NOMO-1 (cell line): ENCODE measurements at regions not wholly inside any gene's neighbourhood (a gene's known extent, or its start where the extent isn't known, plus 50 kb on each side); places are given as distances from the start of the nearest gene placed in this dataset.
"Not testable (repeated sequence)": the region's sequence is repeated elsewhere in the genome, so short reads cannot be mapped to it uniquely, and the experiment has no call there.

Experiments used
- DNase-seq, 2 experiments: peaks; one replicate each; lab custom pipeline; 2025; ENCODE audit not compliant: unreplicated experiment in 2 of 2; lab: John Stamatoyannopoulos, UW

- DNase-seq: no peak
Measured at GRCh38 chr4:187799735-187800134, 195.8 kb upstream of the ZFP42 start.

- DNase-seq: no peak
Measured at GRCh38 chr4:187811591-187811990, 184.0 kb upstream of the ZFP42 start.

DNA sequence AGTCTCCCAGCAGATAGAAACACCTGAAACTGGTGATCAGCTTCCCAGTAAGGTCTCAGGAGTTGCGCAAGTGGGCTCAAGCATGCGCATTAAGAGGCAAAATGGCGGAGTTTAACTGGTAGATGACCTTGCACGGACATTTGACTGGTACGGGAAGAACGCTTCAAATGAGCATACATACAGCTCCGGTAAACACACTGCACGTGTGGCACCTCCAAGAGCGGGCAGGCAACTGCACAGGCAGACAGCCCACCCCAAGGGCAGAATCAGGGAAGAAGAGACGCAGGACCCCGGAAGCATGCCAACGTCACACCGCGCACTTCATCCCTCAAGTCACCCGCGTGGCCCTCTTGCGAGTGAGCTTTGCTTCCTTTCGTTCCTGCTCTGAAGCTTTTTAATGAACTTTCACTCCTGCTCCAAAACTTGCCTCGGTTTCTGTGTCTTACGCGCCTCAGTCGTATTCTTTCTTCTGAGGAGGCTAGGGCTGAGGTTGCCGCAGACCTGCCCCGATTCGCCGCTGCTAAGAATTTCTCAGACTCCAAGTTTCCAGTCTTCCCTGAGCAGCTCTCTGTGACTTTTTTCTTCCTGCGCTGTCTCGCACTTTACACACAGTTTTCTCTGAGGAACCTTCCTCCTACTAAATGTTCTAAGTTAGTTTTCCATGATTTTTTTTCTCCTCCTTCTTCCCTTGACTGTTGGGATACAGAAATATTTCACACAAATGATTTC, 180.7 kb upstream of the ZFP42 start:
- DNase-seq: no peak

DNA sequence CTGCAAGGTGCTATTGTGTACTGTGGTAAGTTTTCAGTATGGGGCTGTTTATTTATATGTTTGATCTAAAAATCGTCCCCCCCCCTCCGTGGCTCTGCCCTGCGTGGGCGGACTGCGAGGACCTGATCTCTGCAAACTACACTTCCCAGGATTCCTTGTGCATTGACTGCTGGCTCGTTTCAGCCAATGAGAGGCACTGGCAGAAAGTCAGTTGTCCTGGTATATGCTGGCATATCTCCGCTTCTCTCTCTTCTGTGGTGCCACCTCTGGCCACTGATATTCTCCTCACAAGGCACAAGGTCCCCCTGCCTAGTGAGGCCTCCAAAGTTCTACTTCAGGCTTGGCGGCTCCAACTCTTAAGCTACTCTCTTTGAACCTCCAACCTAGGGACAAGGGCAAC, 168.8 kb upstream of the ZFP42 start:
- no peak for DNase-seq

- DNase-seq: no peak
Measured at GRCh38 chr4:187827631-187828030, 167.9 kb upstream of the ZFP42 start.

- DNase-seq: no peak
Measured at GRCh38 chr4:187839765-187840164, 155.8 kb upstream of the ZFP42 start.

- no peak for DNase-seq
Measured at GRCh38 chr4:187840814-187841213, 154.8 kb upstream of the ZFP42 start.

DNA sequence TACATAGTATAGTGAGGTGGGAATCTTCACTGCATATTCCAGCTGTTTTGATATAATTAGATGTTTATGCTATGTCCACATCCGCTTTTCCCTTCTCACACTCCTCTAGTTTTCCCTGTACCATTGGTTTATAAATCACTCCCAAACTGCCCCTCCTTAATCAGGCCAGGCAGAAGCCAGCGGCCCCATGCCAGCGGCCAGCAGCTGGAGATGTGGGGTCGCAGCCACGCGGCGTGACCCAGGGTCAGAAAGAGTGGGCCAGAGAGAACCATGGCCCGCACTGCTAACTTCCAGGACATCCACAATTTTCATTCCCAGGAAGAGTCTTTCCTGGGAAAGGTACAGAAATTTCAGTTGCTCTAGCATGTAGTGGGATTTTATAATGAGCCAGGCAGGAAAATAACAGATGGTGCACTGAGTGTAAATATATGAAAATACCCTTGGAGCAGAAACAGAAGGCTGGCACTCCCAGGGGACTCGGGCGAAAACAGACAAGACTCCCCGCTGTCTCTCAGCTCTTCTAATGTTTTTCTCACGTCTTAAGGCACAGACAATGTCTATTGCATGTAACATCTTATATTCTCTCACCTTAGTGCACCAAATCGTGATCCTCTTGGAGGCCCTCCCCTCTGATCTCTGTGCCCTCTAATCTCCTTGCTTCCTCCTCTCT, 145.9 kb upstream of the ZFP42 start:
- DNase-seq: no peak

DNA sequence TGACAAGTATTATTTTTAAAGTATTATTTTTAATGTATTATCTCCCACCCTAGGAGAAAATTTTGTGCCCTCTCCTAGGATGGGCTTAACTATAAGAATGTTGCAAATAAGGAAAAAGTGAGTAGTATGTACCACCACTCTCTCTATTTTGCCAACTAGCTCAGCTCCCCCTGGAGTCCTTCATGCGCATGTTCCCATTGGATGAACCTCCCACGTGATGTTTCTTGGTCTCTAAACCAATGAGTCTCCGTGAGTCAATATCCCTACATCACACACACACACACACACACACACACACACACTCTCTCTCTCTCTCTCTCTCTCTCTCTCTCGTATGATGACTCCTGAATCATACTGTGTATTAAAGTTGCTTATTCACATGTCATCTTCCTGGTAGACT, 129.7 kb upstream of the ZFP42 start:
- DNase-seq: no peak

DNA sequence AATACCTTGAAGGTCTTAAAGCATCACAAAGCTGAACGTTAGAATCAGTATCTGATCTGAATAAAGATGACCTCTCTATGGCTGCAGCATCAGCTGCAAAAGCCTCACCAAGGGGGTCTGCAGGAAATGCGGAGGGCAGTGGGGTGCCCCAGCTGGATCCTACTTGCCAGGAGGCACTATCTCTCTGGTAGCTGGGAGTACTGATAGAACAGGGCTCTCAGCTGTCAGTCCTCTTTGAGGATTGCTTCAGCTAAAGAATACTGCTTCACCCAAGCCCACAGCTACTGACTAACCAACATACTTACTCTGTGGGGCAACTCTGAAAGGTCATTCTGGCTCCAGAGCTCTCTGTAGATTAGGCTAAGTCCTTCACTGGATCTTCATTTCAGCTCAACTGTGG, 112.5 kb upstream of the ZFP42 start:
- no peak for DNase-seq

DNA sequence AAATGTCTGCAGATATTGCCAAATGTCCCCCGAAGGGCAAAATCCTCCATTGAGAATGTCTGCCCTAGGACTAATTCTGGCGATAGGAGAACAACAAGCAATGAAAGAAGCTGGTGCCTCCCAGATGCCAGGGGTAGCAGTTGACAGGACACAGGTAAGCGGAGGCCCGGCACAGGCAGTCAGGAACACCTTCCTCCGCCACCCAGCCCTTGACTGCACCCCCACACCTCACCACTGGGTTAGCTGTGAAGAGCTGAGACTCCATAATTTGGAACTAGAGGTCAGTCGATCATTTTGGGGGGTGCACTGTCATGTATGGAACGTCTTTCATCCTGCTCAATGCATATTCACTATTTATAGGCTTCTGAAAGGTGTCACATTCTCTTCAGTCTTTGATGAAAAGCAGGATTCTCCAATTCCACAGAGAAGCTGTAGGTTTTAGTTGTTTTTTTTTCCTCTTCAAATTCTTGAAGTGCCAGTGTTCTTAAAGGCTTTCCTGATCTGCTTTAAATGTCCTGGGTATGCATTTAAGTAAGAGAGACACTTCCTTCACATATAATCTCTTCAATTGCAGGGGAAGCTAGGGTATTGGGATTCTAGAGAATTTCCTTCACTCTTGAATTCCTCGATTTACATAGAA, 111.6 kb upstream of the ZFP42 start:
- DNase-seq: no peak

- no peak for DNase-seq
Measured at GRCh38 chr4:187887906-187888305, 107.7 kb upstream of the ZFP42 start.

- no peak for DNase-seq
Measured at GRCh38 chr4:187889651-187890050, 105.9 kb upstream of the ZFP42 start.

DNA sequence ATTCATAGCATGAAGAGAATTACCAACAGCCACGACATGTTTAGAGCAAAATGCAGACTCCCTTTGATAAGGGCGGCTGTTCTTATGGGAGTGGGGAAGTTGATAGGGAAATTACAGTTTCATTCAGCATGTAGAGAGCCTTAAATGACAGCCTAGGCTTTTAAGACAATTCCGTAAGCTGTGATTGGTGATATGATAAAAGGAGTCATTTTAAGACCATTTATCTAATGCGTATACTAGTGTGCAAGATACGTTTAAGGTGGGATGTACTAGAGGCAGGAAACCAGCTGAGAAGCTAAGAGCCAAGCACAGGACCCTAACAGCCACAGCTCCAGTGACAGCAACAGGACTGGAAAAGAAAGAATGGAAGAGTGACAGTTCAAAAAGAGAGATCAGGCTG, 102.2 kb upstream of the ZFP42 start:
- DNase-seq: no peak

DNA sequence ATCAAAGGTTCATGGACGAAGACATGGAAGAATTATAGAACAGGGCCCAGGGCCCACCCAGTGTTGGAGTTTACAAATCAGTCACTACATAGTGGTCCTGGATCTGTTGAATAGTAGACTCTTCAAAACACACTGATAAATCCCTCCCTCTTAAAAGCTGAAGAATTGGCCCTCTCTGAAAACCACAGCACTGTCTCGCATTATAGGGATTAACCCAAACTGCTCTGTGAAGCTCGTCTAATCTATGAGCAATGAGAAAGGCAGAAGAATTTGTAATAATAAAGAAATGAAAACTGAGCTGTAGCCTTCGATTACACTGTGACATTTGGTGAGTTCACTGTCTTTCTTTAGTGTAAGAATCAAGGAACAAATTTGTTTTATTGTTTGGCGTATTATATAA, 92.5 kb upstream of the ZFP42 start:
- no peak for DNase-seq

GRCh38 chr4:187903700-187904099, 91.9 kb upstream of the ZFP42 start:
- DNase-seq: no peak

DNA sequence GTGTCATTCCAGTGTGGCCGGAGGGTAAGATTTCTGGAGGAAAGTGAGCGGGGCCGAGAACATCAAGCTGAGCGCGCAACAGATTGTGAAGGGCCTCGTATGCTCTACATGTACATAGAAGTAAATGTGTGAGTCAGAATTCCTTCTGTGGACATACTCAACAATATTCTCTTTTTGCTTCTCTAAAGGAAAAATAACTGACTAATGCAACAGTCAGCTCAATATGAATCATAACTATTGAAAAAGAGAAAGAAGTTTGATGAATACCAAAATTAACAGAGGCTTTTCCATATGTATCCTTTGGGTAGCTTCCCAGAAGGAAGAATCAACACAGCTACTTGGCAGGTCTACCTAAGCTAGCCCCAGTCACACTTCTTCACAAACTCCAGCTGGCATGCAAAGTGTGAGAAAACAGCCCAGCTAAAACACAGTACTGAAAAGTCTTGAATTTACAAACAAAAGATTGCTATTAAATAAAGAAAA, 87.5 kb upstream of the ZFP42 start:
- no peak for DNase-seq

GRCh38 chr4:187908731-187909130, 86.8 kb upstream of the ZFP42 start:
- no peak for DNase-seq

DNA sequence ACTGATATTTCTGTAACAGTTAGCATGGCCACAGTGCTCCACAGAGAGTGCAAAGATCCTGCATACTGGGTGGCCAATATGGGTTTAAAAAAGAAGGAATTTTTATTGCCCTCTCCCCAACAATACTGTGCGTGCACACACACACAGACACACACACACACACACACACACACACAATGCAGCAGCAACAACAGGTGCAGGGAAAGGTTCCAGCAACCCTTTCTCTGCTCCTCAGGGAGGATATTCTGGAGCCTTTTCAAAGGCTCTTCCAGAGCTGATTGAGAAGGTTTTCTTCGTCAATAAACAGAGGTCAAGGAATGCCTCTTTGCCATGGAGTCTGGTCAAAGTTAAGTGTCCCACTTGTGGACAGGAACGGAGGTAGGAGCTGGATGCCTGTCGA, 84.8 kb upstream of the ZFP42 start:
- no peak for DNase-seq

GRCh38 chr4:187915406-187915805, 80.2 kb upstream of the ZFP42 start:
- not testable (repeated sequence) for DNase-seq

- no peak for DNase-seq
Measured at GRCh38 chr4:187919966-187920365, 75.6 kb upstream of the ZFP42 start.
